GM23248 (cell line): ENCODE measurements at regions not wholly inside any gene's neighbourhood (a gene's known extent, or its start where the extent isn't known, plus 50 kb on each side); places are given as distances from the start of the nearest gene placed in this dataset.

Source experiments
- DNase-seq: peaks from one replicate; pipeline ENCODE4 v3.0.0-alpha.2; 2015
- H2AFZ ChIP-seq: fragments of 200-600 bp; sonication (generic); 2 replicates; pipeline ENCODE4 v1.6.1; 2016; ENCODE audit warnings: antibody characterized with exemption
- H3F3A ChIP-seq: fragments of 200-600 bp; sonication (generic); 2 replicates; pipeline ENCODE4 v1.6.1; 2016; ENCODE audit warnings: mild to moderate bottlenecking, antibody characterized with exemption, mixed run types; ENCODE audit not compliant: insufficient read depth
- H3K27ac ChIP-seq: fragments of 200-600 bp; sonication (generic); 2 replicates; pipeline ENCODE4 v1.5.1; 2016; ENCODE audit warnings: mild to moderate bottlenecking
- H3K27me3 ChIP-seq: fragments of 200-600 bp; sonication (generic); replicated peaks from 2 replicates; pipeline ENCODE4 v1.6.1; 2016; ENCODE audit warnings: mild to moderate bottlenecking; ENCODE audit not compliant: insufficient read depth
- H3K36me3 ChIP-seq: fragments of 200-600 bp; sonication (generic); 2 replicates; pipeline ENCODE4 v1.6.1; 2016; ENCODE audit warnings: low read depth, mild to moderate bottlenecking
- H3K4me1 ChIP-seq: fragments of 200-600 bp; sonication (generic); 2 replicates; pipeline ENCODE4 v1.6.1; 2016; ENCODE audit warnings: mild to moderate bottlenecking; ENCODE audit not compliant: insufficient read depth
- H3K4me2 ChIP-seq: fragments of 200-600 bp; sonication (generic); one replicate; pipeline ENCODE4 v1.6.1; 2016; ENCODE audit warnings: mild to moderate bottlenecking; ENCODE audit not compliant: unreplicated experiment
- H3K4me3 ChIP-seq: fragments of 200-600 bp; sonication (generic); 2 replicates; pipeline ENCODE4 v1.5.1; 2016; ENCODE audit warnings: mild to moderate bottlenecking
- H3K79me2 ChIP-seq: fragments of 200-600 bp; sonication (generic); 2 replicates; pipeline ENCODE4 v1.6.1; 2016; ENCODE audit warnings: mild to moderate bottlenecking; ENCODE audit not compliant: insufficient read depth
- H3K9ac ChIP-seq: fragments of 200-600 bp; sonication (generic); 2 replicates; pipeline ENCODE4 v1.6.1; 2016; ENCODE audit warnings: mild to moderate bottlenecking
- H3K9me2 ChIP-seq: fragments of 200-600 bp; sonication (generic); 2 replicates; pipeline ENCODE4 v1.6.1; 2016; ENCODE audit warnings: mixed run types, mild to moderate bottlenecking, moderate library complexity; ENCODE audit not compliant: insufficient read depth
- H3K9me3 ChIP-seq: fragments of 200-600 bp; sonication (generic); one replicate; pipeline ENCODE4 v1.6.1; 2017; ENCODE audit warnings: low read depth
- H4K20me1 ChIP-seq: fragments of 200-600 bp; sonication (generic); 2 replicates; pipeline ENCODE4 v1.6.0; 2016; ENCODE audit not compliant: insufficient read depth
- EZH2 ChIP-seq: fragments of 200-600 bp; sonication (generic); IDR thresholded peaks from 2 replicates; pipeline ENCODE4 v1.6.1; 2018; ENCODE audit warnings: antibody characterized with exemption, mild to moderate bottlenecking; ENCODE audit not compliant: insufficient read depth, poor library complexity, severe bottlenecking
- EZH2phosphoT487 ChIP-seq: fragments of 200-600 bp; sonication (generic); IDR thresholded peaks from 2 replicates; pipeline ENCODE4 v1.6.1; 2018; ENCODE audit warnings: antibody characterized with exemption, moderate library complexity, mild to moderate bottlenecking, low read depth; ENCODE audit not compliant: insufficient read depth
- WGBS, 2 experiments: methylation state at CpG; one replicate each; pipeline ENCODE4 v1.1.6; 2015 to 2017; ENCODE audit warnings: low lambda C conversion rate in 2 of 2, low coverage in 1 of 2; ENCODE audit errors: missing lambda C conversion rate in 2 of 2; 5-methylcytosine and 5-hydroxymethylcytosine counted together
- in situ Hi-C: fragments of 300-500 bp; cut with MboI; formaldehyde crosslinking; loops from 2 replicates; pipeline ENCODE4 v1.15.0; 2020

GRCh38 chr7:26533217-26533616 is 241.6 kb downstream of the SNX10 start:
- TF ChIP-seq EZH2phosphoT487 (no peak), EZH2 (no peak)
- Histone ChIP-seq H3K79me2 (no peaks in the 10 kb centered on the region), H3K27ac (no peak overlapping the region), H2AFZ (no peak overlapping the region), H3K27me3 (peaks cover 7% of the 10 kb centered on the region; the same call in 1 of the 2 replicates), H3K4me2 (no peak overlapping the region), H3K9me3 (no peaks in the 10 kb centered on the region), H3F3A (no peaks in the 10 kb centered on the region), H3K4me1 (no peaks in the 10 kb centered on the region), H3K9ac (no peak overlapping the region), H3K36me3 (no peaks in the 10 kb centered on the region), H3K4me3 (no peak overlapping the region), H3K9me2 (no peaks in the 10 kb centered on the region), H4K20me1 (no peaks in the 10 kb centered on the region)
- in situ Hi-C loops: no loop called here
- DNase-seq: no peak
- WGBS, 2 experiments: 5 to 6% methylated on average over 4 of the region's 4 CpGs

DNA sequence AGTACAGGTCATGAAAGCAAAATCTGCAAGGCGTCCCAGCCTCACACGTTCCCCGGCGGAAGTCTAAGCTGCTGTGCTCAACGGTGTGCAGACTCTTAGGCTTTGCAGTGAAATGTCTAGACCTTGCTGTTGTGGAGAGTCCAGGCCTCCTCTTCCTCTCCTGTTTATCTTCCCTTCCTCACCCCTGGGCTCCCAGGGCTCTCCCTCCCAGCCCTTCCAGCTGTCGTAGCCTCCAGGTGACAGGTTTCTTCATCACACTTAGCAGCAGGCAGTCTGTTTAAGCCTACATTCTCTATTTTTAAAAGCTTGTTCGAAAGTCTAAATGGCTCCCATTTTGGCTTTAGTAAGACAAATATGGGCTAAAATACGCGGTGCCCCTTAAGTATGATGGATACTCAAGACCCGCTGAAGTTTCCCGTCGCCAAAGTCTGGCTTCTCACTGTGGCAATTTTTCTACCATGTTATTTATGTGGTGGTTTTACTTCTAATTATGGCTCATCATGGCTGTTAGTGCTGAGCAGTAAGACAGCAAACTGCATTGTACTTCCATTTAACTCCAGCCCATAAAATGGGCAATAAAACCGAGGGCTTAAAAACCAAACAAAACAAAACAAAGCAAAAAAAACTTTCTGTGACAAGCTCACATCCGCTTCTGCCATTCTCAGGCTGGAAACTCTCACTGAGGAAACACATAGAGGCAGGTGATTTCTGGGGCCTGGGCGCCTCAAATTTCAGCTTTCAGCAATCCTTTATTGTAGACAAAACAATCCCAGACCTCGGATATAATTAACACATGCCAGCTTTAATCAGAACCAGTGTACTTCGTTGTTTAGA is 243.2 kb downstream of the SNX10 start:
- no peak for DNase-seq
- Histone ChIP-seq H4K20me1 (no peaks in the 10 kb centered on the region), H3K4me1 (no peaks in the 10 kb centered on the region), H3K79me2 (no peaks in the 10 kb centered on the region), H3K4me2 (no peak overlapping the region), H3K27me3 (peaks cover 23% of the 10 kb centered on the region), H3K4me3 (no peak overlapping the region), H3K27ac (no peak overlapping the region), H3K9me3 (no peaks in the 10 kb centered on the region), H3K9ac (no peak overlapping the region), H3K36me3 (no peaks in the 10 kb centered on the region), H3K9me2 (no peaks in the 10 kb centered on the region), H2AFZ (no peak overlapping the region), H3F3A (no peaks in the 10 kb centered on the region)
- in situ Hi-C loops: no loop called here
- 71 to 73% methylated on average over 17 of the region's 17 CpGs for WGBS, 2 experiments
- TF ChIP-seq EZH2 (no peak), EZH2phosphoT487 (no peak)

DNA sequence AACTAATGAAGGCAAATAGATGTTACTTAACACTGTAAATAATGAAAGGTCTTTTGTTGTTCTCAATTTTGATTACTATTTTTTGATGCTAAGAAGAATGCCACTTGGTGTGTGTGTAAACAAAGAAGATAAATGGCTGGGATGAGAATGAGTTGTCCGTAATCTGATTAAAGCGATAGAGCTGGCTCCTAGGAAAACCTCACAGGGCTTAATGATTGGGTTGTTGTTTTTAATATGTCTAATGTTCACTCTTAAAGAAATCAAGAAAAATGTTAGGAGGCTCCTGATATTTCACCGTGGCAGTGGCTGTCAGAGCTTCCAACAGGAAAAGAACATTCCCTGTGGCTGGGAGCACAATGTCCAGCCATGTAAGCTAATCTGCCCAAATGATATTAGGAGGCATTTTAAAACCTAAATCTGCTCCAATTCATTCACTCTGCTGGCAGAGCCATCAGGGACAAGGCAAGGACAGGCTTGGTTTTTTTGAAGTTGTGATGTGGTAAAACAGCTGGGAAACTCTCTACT is 243.9 kb downstream of the SNX10 start:
- H3K4me2 ChIP-seq: no peak overlapping the region

GRCh38 chr7:26538216-26538615 is 246.6 kb downstream of the SNX10 start:
- Histone ChIP-seq H3K36me3 (no peaks in the 10 kb centered on the region), H3K4me2 (no peak overlapping the region), H3K27me3 (peaks cover 29% of the 10 kb centered on the region), H3K4me3 (no peak overlapping the region), H2AFZ (no peak overlapping the region), H3K4me1 (no peaks in the 10 kb centered on the region), H3K9ac (no peak overlapping the region), H3K9me3 (no peaks in the 10 kb centered on the region), H3K27ac (no peak overlapping the region), H3K9me2 (no peaks in the 10 kb centered on the region), H3K79me2 (no peaks in the 10 kb centered on the region), H3F3A (no peaks in the 10 kb centered on the region), H4K20me1 (no peaks in the 10 kb centered on the region)
- TF ChIP-seq EZH2 (no peak), EZH2phosphoT487 (no peak)
- 53 to 54% methylated on average over 7 of the region's 7 CpGs for WGBS, 2 experiments
- in situ Hi-C loops: no loop called here
- no peak for DNase-seq

More for the DNA sequence above, 243.9 kb downstream of the SNX10 start:
- Histone ChIP-seq H3K4me1 (no peaks in the 10 kb centered on the region), H2AFZ (no peak overlapping the region), H3K79me2 (no peaks in the 10 kb centered on the region), H3K4me3 (no peak overlapping the region), H4K20me1 (no peaks in the 10 kb centered on the region), H3K9ac (no peak overlapping the region), H3K36me3 (no peaks in the 10 kb centered on the region), H3K9me2 (no peaks in the 10 kb centered on the region), H3F3A (no peaks in the 10 kb centered on the region), H3K27me3 (peaks cover 23% of the 10 kb centered on the region), H3K9me3 (no peaks in the 10 kb centered on the region), H3K27ac (no peak overlapping the region)
- in situ Hi-C loops: no loop called here
- TF ChIP-seq EZH2phosphoT487: no peak
- no peak for TF ChIP-seq EZH2
- DNase-seq: no peak
- 10 to 12% methylated on average over 3 of the region's 3 CpGs for WGBS, 2 experiments
